Neural cell (in vitro differentiated cells): ENCODE measurements at regions not wholly inside any gene's neighbourhood (a gene's known extent, or its start where the extent isn't known, plus 50 kb on each side); places are given as distances from the start of the nearest gene placed in this dataset.

Source experiments
- EP300 ChIP-seq: fragments of 450-650 bp; conservative IDR thresholded peaks from 2 replicates; pipeline ENCODE4 v1.6.1; 2014; ENCODE audit warnings: antibody characterized with exemption, mild to moderate bottlenecking, moderate library complexity; ENCODE audit not compliant: poor library complexity, severe bottlenecking
- TF ChIP-seq, protein P1 (sequence below): IDR thresholded peaks from 2 replicates; pipeline ENCODE4 v1.6.1; 2012; ENCODE audit warnings: borderline replicate concordance

DNA sequence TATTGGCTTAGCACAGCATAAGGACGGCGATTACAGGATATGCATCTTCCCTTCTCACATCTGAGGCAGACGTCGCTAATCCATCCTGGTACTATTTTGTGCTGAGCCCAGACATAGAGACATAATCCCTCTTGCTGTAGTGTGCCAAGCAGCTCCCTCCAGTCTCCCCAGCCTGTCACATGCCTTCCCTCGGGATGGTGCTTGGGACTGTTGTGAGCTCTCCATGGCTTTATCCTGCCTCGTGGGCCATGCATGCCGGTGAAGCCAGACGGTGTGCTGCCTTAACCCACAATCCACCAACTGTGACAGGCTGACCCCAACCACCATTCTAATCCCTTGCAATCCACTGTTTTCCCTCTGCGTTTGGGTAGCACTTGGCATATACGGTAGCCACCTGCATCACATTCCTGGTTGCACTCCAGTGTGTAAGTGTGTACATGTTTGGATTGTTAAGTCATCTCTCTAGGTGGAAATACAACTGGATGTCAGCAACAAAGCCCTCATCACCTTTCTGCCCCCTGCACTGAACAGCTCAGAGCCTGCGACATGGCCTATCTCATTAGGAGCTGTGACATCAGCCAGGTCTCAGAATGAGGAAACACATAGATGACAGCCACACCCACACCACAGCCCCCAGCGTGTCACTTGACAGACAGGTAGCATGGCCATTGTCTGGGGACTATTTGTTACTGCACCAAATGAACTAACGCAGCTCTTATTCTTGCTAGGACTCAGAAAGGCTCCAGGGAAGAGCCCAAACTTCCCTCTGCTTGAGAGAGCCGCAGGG lies 374.8 kb upstream of the CDH4 start:
- TF ChIP-seq EP300 = no peak
- TF ChIP-seq, protein P1, sequence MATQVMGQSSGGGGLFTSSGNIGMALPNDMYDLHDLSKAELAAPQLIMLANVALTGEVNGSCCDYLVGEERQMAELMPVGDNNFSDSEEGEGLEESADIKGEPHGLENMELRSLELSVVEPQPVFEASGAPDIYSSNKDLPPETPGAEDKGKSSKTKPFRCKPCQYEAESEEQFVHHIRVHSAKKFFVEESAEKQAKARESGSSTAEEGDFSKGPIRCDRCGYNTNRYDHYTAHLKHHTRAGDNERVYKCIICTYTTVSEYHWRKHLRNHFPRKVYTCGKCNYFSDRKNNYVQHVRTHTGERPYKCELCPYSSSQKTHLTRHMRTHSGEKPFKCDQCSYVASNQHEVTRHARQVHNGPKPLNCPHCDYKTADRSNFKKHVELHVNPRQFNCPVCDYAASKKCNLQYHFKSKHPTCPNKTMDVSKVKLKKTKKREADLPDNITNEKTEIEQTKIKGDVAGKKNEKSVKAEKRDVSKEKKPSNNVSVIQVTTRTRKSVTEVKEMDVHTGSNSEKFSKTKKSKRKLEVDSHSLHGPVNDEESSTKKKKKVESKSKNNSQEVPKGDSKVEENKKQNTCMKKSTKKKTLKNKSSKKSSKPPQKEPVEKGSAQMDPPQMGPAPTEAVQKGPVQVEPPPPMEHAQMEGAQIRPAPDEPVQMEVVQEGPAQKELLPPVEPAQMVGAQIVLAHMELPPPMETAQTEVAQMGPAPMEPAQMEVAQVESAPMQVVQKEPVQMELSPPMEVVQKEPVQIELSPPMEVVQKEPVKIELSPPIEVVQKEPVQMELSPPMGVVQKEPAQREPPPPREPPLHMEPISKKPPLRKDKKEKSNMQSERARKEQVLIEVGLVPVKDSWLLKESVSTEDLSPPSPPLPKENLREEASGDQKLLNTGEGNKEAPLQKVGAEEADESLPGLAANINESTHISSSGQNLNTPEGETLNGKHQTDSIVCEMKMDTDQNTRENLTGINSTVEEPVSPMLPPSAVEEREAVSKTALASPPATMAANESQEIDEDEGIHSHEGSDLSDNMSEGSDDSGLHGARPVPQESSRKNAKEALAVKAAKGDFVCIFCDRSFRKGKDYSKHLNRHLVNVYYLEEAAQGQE = no peak
